Smooth muscle cell (in vitro differentiated cells): ENCODE measurements at regions not wholly inside any gene's neighbourhood (a gene's known extent, or its start where the extent isn't known, plus 50 kb on each side); places are given as distances from the start of the nearest gene placed in this dataset.
A peak's percentile ranks its signal among the peaks of the same experiment; 100 is the strongest.

Experiments
- DNase-seq: peaks from one replicate; lab custom pipeline; 2025; ENCODE audit not compliant: unreplicated experiment; lab: John Stamatoyannopoulos, UW
- H2AFZ ChIP-seq: fragments of 200-600 bp; sonication (generic); 2 replicates; pipeline ENCODE4 v1.6.0; 2016; ENCODE audit warnings: antibody characterized with exemption, low read depth, mild to moderate bottlenecking
- H3F3A ChIP-seq: fragments of 200-600 bp; sonication (generic); 2 replicates; pipeline ENCODE4 v1.6.0; 2017; ENCODE audit warnings: antibody characterized with exemption, low read depth
- H3K27ac ChIP-seq: fragments of 200-600 bp; sonication (generic); 2 replicates; pipeline ENCODE4 v1.5.1; 2016; ENCODE audit warnings: low read depth, mild to moderate bottlenecking
- H3K27me3 ChIP-seq: fragments of 200-600 bp; sonication (generic); 2 replicates; pipeline ENCODE4 v1.6.1; 2016; ENCODE audit warnings: low read depth, mild to moderate bottlenecking
- H3K36me3 ChIP-seq: fragments of 200-600 bp; sonication (generic); 2 replicates; pipeline ENCODE4 v1.5.1; 2016; ENCODE audit warnings: low read depth
- H3K4me1 ChIP-seq: fragments of 200-600 bp; sonication (generic); 2 replicates; pipeline ENCODE4 v1.5.1; 2016; ENCODE audit warnings: low read depth
- H3K4me2 ChIP-seq: fragments of 200-600 bp; sonication (generic); 2 replicates; pipeline ENCODE4 v1.6.0; 2016; ENCODE audit warnings: mild to moderate bottlenecking
- H3K4me3 ChIP-seq: fragments of 200-600 bp; sonication (generic); 2 replicates; pipeline ENCODE4 v1.5.1; 2016; ENCODE audit warnings: mild to moderate bottlenecking
- H3K79me2 ChIP-seq: fragments of 200-600 bp; sonication (generic); 2 replicates; pipeline ENCODE4 v1.6.0; 2016; ENCODE audit warnings: low read depth, mild to moderate bottlenecking
- H3K9ac ChIP-seq: fragments of 200-600 bp; sonication (generic); 2 replicates; pipeline ENCODE4 v1.6.0; 2016; ENCODE audit warnings: low read depth
- H3K9me3 ChIP-seq: fragments of 200-600 bp; sonication (generic); replicated peaks from 2 replicates; pipeline ENCODE4 v1.5.1; 2016; ENCODE audit warnings: low read depth
- H4K20me1 ChIP-seq: fragments of 200-600 bp; sonication (generic); 2 replicates; pipeline ENCODE4 v1.6.0; 2016; ENCODE audit warnings: low read depth
- CTCF ChIP-seq: fragments of 200-600 bp; sonication (generic); IDR thresholded peaks from 2 replicates; pipeline ENCODE4 v1.5.1; 2017; ENCODE audit warnings: borderline replicate concordance, mild to moderate bottlenecking, antibody characterized with exemption; ENCODE audit not compliant: insufficient read depth, poor library complexity, severe bottlenecking
- WGBS: methylation state at CpG from one replicate; pipeline ENCODE4 v1.1.7; 2016; ENCODE audit warnings: low lambda C conversion rate; 5-methylcytosine and 5-hydroxymethylcytosine counted together

- peaks cover 9% of the 10 kb centered on the region for H3K4me1 ChIP-seq
- TF ChIP-seq CTCF, result no peak
- H3K79me2 ChIP-seq, result no peaks in the 10 kb centered on the region
- no peaks in the 10 kb centered on the region for H3F3A ChIP-seq
- peak overlapping the region; percentile 58 for H2AFZ ChIP-seq
- H3K9ac ChIP-seq, result no peak overlapping the region
- no peaks in the 10 kb centered on the region for H3K9me3 ChIP-seq
- WGBS, result 86% methylated on average over 5 of the region's 5 CpGs
- no peak for DNase-seq
- H4K20me1 ChIP-seq, result no peaks in the 10 kb centered on the region
- no peak overlapping the region for H3K4me2 ChIP-seq
- no peaks in the 10 kb centered on the region for H3K36me3 ChIP-seq
- no peak overlapping the region for H3K27ac ChIP-seq
- H3K27me3 ChIP-seq, result no peaks in the 10 kb centered on the region
- no peak overlapping the region for H3K4me3 ChIP-seq
These were observed 168.7 kb upstream of the SSTR1 start for GRCh38 chr14:38038986-38039385.

- DNase-seq, result no peak
- 85% methylated on average over 2 of the region's 2 CpGs for WGBS
- H3K4me3 ChIP-seq, result no peak overlapping the region
- H3K9ac ChIP-seq, result no peak overlapping the region
- no peak overlapping the region for H3K27ac ChIP-seq
- no peak overlapping the region for H3K4me2 ChIP-seq
- H3K79me2 ChIP-seq, result no peaks in the 10 kb centered on the region
- H3F3A ChIP-seq, result no peaks in the 10 kb centered on the region
- no peaks in the 10 kb centered on the region for H3K9me3 ChIP-seq
- H3K36me3 ChIP-seq, result no peaks in the 10 kb centered on the region
- no peaks in the 10 kb centered on the region for H4K20me1 ChIP-seq
- no peak for TF ChIP-seq CTCF
- H3K27me3 ChIP-seq, result no peaks in the 10 kb centered on the region
- peak overlapping the region; percentile 58 for H2AFZ ChIP-seq
- H3K4me1 ChIP-seq, result peaks cover 9% of the 10 kb centered on the region
These were observed 168.2 kb upstream of the SSTR1 start for GRCh38 chr14:38039496-38039895.

GRCh38 chr14:38040411-38040810 lies 167.3 kb upstream of the SSTR1 start:
- no peaks in the 10 kb centered on the region for H4K20me1 ChIP-seq
- no peak overlapping the region for H2AFZ ChIP-seq
- H3K9me3 ChIP-seq, result no peaks in the 10 kb centered on the region
- H3K4me3 ChIP-seq, result no peak overlapping the region
- H3K36me3 ChIP-seq, result no peaks in the 10 kb centered on the region
- H3K79me2 ChIP-seq, result no peaks in the 10 kb centered on the region
- DNase-seq, result no peak
- peaks cover 9% of the 10 kb centered on the region for H3K4me1 ChIP-seq
- no peak overlapping the region for H3K4me2 ChIP-seq
- no peak overlapping the region for H3K9ac ChIP-seq
- no peaks in the 10 kb centered on the region for H3F3A ChIP-seq
- TF ChIP-seq CTCF, result no peak
- H3K27me3 ChIP-seq, result no peaks in the 10 kb centered on the region
- 79% methylated on average over 1 of the region's 1 CpG for WGBS
- no peak overlapping the region for H3K27ac ChIP-seq

GRCh38 chr14:38042322-38042721 lies 165.4 kb upstream of the SSTR1 start:
- Histone ChIP-seq H4K20me1 (no peaks in the 10 kb centered on the region), H3K9ac (no peak overlapping the region), H3K27ac (peak overlapping the region; percentile 74), H3K4me2 (peak overlapping the region; percentile 76), H3K27me3 (no peaks in the 10 kb centered on the region), H3K9me3 (no peaks in the 10 kb centered on the region), H3K79me2 (no peaks in the 10 kb centered on the region), H3K4me1 (peaks cover 9% of the 10 kb centered on the region), H2AFZ (no peak overlapping the region), H3K36me3 (no peaks in the 10 kb centered on the region), H3F3A (no peaks in the 10 kb centered on the region), H3K4me3 (peak overlapping the region; percentile 19)
- no peak for TF ChIP-seq CTCF
- no peak for DNase-seq
- WGBS, result 13% methylated on average over 7 of the region's 7 CpGs
